RWPE1 (cell line): ENCODE measurements at regions not wholly inside any gene's neighbourhood (a gene's known extent, or its start where the extent isn't known, plus 50 kb on each side); places are given as distances from the start of the nearest gene placed in this dataset.
A peak's percentile ranks its signal among the peaks of the same experiment; 100 is the strongest.
"Not testable (repeated sequence)": the region's sequence is repeated elsewhere in the genome, so short reads cannot be mapped to it uniquely, and the experiment has no call there.

ENCODE experiments used
- CTCF ChIA-PET: fragments of 350-600 bp; sonication (Branson Sonifier 250); formaldehyde crosslinking; extraction: SDS; loops from one replicate; lab custom pipeline; 2021; lab: Yijun Ruan, JAX
- POLR2A ChIA-PET: fragments of 400-600 bp; formaldehyde crosslinking; extraction: SDS; loops from one replicate; lab custom pipeline; 2020; ENCODE audit warnings: antibody characterized with exemption; ENCODE audit not compliant: low non-redundant PET; lab: Yijun Ruan, JAX
- DNase-seq: peaks from one replicate; pipeline ENCODE4 v3.0.0; 2012; ENCODE audit warnings: low spot score
- H3K27ac ChIP-seq: fragments of 450-650 bp; 2 replicates; pipeline ENCODE4 v1.5.1; 2017
- CTCF ChIP-seq: fragments of 450-650 bp; conservative IDR thresholded peaks from 2 replicates; pipeline ENCODE4 v1.5.1; 2017; ENCODE audit warnings: low read depth, mild to moderate bottlenecking

GRCh38 chr7:51446785-51447184, 130.2 kb upstream of the COBL start:
- no peak for TF ChIP-seq CTCF
- POLR2A ChIA-PET: no interaction called here
- CTCF ChIA-PET: interaction anchor here (1.3 kb wide), 1 partner anchor 16 kb away, joined by 4 read pairs; no protein-coding TSS in a partner anchor
- no peak overlapping the region for H3K27ac ChIP-seq
- DNase-seq: no peak

DNA sequence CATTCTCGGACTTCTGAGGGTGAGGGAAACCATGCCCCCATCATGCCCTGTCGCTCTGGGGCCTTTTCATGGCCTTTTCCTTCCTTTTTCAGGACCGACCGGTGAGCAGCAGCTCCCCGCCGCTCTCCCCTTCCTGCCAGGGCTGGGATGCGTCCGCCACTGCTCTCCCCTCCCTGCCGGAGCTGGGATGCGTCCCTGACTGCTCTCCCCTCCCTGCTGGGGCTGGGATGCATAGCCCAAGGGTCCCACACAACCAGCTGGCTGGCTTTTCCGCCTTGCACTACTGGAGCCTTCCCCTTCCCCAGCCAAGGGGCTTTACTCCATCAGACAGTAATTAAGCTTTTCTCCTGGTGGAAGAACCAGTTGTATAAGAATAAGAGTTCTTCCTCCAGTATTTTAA, 129.7 kb upstream of the COBL start:
- no peak for DNase-seq
- no peak overlapping the region for H3K27ac ChIP-seq
- CTCF ChIA-PET: interaction anchor here (1.3 kb wide), 1 partner anchor 16 kb away, joined by 4 read pairs; no protein-coding TSS in a partner anchor
- POLR2A ChIA-PET: no interaction called here
- no peak for TF ChIP-seq CTCF

DNA sequence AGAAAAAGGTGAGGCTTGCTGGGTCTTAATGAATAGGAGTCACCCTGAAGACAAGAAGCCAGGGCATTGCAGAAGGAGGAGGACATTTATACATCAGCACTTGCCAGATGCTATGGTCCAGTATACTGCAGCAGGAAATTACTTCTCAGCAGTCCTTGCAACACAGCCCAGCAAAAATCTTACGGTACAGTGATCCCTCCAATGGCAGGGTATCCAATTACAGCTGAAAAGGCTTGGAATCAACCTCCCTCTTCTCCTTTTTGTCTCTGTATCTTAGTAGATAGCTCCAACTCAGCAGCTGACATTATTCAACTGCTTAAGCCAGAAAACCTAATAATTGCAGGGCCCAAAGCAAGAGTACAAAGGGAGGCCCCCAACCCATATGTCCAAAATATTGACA, 128.3 kb upstream of the COBL start:
- no peak for TF ChIP-seq CTCF
- H3K27ac ChIP-seq: no peak overlapping the region
- POLR2A ChIA-PET: no interaction called here
- DNase-seq: no peak
- CTCF ChIA-PET: interaction anchor here (0.5 kb wide), 1 partner anchor 222 kb away, joined by 3 read pairs; no protein-coding TSS in a partner anchor

- H3K27ac ChIP-seq: no peak overlapping the region
- POLR2A ChIA-PET: no interaction called here
- TF ChIP-seq CTCF: peak; percentile 91
- CTCF ChIA-PET: interaction anchor here (0.6 to 3.3 kb wide), 20 partner anchors 16 to 1704 kb away, joined by 3 to 19 read pairs (median 3); no protein-coding TSS in a partner anchor
- DNase-seq: peak; percentile 89
These were observed 114.0 kb upstream of the COBL start for GRCh38 chr7:51430480-51431086.

DNA sequence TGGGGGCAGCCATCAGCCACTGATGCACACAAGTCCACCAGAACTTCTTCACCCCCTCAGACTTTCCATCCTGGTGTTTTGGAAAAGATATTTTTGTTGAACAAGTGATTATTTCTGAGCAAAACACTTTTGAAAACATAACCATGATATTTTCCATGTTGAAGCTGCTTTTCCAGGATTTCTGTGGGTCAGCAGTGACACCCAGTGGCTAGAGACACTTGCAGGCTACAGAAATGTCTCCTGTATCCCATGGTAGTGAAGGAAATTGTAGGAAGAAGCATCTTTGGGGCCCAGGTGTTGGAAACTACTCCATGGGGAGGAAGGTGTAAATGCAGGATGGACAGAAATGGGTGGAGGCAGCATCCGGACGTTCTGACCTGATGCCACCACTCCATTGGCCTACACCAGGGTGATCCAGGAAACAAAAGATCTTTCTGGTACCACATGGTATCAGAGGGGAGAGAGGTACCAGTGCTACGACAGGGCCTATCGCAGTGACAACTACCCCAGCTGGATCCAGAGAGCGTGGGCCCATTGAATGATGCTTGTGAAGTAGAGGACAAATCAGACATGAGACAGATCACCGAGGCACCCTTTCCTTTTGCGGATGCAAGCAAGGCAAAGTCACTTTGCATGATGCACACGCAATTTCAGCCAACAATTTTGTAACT, 111.7 kb upstream of the COBL start:
- DNase-seq: peak; percentile 33
- CTCF ChIA-PET: interaction anchor here (0.5 to 3.3 kb wide), 7 partner anchors 235 to 1751 kb away, joined by 3 to 19 read pairs (median 4); no protein-coding TSS in a partner anchor
- TF ChIP-seq CTCF: 0 out of 2 replicates have a peak, but pooled peaks have one; percentile 19
- POLR2A ChIA-PET: no interaction called here
- H3K27ac ChIP-seq: no peak overlapping the region

- no peak for TF ChIP-seq CTCF
- no peak for DNase-seq
- no peak overlapping the region for H3K27ac ChIP-seq
- ChIA-PET CTCF (interaction anchor here (1.4 kb wide), 1 partner anchor 59 kb away, joined by 4 read pairs; no protein-coding TSS in a partner anchor), POLR2A (no interaction called here)
These were observed 109.6 kb upstream of the COBL start for GRCh38 chr7:51426163-51426562.

GRCh38 chr7:51409934-51410333, 93.3 kb upstream of the COBL start:
- H3K27ac ChIP-seq, CTCF ChIA-PET, DNase-seq, POLR2A ChIA-PET: not testable (repeated sequence)

DNA sequence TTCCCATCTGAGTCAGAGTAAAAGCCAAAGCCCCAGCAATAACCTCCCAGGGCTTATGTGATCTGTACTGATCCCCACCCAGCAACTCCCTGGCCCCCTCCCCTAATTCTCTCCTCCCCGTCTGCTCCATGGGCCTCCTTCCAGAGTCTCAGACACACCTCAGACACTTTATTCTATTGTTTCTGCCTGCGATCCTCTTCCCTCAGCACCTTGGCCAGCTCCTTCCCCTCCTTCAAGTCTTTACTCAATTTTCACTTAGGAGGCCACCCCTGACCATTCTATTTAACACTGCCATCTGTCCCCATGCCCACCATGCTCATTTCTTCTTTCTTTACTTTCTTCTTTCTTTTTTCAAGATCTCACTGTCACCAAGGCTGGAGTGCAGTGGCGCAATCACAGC, 81.0 kb upstream of the COBL start:
- POLR2A ChIA-PET, H3K27ac ChIP-seq, DNase-seq: not testable (repeated sequence)
- CTCF ChIA-PET: interaction anchor here (0.7 kb wide), 1 partner anchor 982 kb away, joined by 5 read pairs; no protein-coding TSS in a partner anchor

GRCh38 chr7:51393003-51393402, 76.4 kb upstream of the COBL start:
- DNase-seq, CTCF ChIA-PET: not testable (repeated sequence)

GRCh38 chr7:51389952-51390351, 73.3 kb upstream of the COBL start:
- POLR2A ChIA-PET, H3K27ac ChIP-seq, DNase-seq, CTCF ChIA-PET: not testable (repeated sequence)

More at GRCh38 chr7:51393003-51393402, 76.4 kb upstream of the COBL start:
- H3K27ac ChIP-seq, POLR2A ChIA-PET: not testable (repeated sequence)
